ENCODE measurements at regions not wholly inside any gene's neighbourhood (a gene's known extent, or its start where the extent isn't known, plus 50 kb on each side); places are given as distances from the start of the nearest gene placed in this dataset.
"Not testable (repeated sequence)": the region's sequence is repeated elsewhere in the genome, so short reads cannot be mapped to it uniquely, and the experiment has no call there.

GRCh38 chr6:119942078-119942752 lies 592.7 kb upstream of the MAN1A1 start:
- DNase-seq: no peak

DNA sequence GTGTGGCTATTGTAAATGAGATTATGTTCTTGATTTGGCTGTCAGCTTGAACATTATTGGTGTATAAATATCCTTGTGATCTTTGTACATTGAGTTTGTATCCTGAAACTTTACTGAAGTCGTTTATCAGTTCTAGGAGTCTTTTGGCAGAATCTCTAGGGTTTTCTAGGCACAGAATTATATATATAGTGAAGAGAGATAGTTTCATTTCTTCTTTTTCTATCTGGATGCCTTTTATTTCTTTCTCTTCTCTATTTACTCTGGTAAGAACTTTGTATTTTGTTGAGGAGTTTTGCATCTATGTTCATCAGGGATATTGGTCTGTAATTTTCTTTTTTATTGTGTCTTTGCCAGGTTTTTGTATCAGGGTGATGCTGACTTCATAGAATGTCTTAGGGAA lies 589.2 kb upstream of the MAN1A1 start:
- DNase-seq: no peak

- DNase-seq: no peak
Observed at GRCh38 chr6:119934816-119935215, 585.3 kb upstream of the MAN1A1 start.

DNA sequence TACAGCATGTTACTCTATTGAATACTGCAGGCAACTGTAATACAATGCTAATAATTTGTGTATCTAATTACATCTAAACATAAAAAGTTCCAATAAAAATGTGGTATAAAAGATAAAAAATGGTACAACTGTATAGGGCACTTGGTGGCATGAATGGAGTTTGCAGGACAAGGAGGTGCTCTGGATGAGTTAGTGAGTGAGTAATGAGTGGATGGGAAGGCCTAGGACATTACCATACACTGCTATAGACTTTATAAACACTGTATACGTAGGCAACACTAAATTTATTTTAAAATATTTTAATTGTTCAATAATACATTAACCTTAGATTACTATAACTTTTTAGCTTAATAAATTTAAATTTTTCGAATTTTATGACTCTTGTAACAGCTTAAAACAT lies 579.6 kb upstream of the MAN1A1 start:
- DNase-seq: no peak

GRCh38 chr6:119924888-119925287 lies 575.3 kb upstream of the MAN1A1 start:
- not testable (repeated sequence) for DNase-seq

- DNase-seq: no peak
Observed at GRCh38 chr6:119922814-119923213, 573.3 kb upstream of the MAN1A1 start.

DNA sequence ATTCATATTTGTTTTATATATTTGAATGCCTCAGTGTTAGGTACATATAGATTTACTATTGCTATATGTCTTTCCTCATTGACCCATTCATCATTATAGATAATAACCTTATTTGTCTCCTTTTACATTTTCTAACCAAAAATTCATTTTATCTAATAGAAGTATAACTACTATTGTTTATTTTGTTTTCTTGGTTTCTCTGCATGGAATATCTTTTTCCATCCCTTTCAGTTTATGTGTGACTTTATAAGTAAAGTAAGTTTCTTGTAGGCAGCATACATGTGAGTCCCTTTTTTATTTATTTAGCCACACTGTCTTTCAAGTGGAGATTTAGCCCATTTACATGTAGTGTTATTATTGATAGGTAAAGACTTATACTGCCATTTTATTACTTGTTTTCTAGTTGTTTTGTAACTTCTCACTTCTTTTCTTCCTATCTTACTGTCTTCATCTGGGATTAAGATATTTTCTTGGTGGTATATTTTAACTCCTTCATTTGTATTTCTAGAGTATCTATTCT lies 572.0 kb upstream of the MAN1A1 start:
- DNase-seq: no peak

DNA sequence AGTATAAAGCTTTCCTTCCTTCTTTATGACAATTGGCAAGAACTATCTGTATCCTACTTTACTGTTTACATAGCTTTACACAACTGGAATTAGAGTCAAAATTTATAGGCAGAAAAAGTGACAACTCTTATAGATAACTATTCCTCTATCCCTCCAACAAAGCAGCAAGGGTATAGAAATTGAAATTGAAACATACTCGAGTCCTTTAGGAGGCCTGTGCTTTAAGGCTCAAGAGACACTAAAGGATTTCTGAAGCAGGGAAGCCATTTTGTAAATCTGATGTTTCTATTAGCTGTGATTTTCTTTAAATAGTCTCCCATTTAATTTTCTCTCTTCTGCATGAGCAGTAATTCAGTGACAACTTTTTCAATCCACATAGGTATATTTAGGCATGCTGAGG lies 567.6 kb upstream of the MAN1A1 start:
- DNase-seq: no peak

- DNase-seq: no peak
Observed at GRCh38 chr6:119915971-119916370, 566.4 kb upstream of the MAN1A1 start.

- DNase-seq: no peak
Observed at GRCh38 chr6:119908157-119908556, 558.6 kb upstream of the MAN1A1 start.

- DNase-seq: no peak
Observed at GRCh38 chr6:119902681-119903080, 553.1 kb upstream of the MAN1A1 start.

- DNase-seq: no peak
Observed at GRCh38 chr6:119896806-119897205, 547.2 kb upstream of the MAN1A1 start.

GRCh38 chr6:119895626-119896025 lies 546.1 kb upstream of the MAN1A1 start:
- no peak for DNase-seq

GRCh38 chr6:119894811-119895210 lies 545.2 kb upstream of the MAN1A1 start:
- DNase-seq: no peak

DNA sequence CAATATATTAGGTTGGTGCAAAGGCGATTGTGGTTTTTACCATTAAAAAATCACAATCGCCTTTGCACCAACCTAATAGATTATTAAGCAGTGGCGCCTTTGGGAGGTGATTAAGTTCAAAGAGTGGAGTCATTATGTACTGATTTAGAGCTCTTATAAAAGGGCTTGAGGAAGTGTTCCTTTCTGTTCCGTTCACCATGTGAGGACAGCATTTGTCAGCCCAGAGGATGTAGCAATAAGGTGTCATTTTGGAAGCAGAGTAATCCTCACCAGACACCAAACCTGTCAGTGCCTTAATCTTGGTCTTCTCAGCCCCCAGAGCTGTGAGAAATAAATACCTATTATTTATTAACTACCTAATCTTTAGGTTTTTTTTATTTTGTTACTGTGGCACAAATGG lies 542.1 kb upstream of the MAN1A1 start:
- DNase-seq: no peak

- no peak for DNase-seq
Observed at GRCh38 chr6:119891206-119891605, 541.6 kb upstream of the MAN1A1 start.

DNA sequence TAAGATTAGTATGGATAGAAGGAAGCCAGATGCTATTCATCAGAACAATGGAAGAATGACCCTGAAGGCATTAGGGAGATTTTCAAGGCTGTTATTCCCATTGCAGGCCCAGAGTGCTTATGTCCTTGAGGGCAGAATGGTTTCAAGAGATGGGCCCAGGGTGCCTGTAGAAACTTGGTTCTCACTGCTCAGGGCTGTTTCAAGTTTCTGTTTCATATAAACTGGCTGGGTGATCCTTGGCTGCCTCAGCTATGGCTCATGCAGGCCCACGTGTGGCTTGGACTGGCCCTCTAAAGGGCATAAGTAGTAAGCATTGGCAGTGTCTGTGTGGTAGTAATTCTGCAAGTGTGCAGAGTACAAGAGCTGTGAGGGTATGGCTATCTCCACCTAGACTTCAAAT lies 540.9 kb upstream of the MAN1A1 start:
- DNase-seq: no peak

GRCh38 chr6:119887666-119888065 lies 538.1 kb upstream of the MAN1A1 start:
- no peak for DNase-seq

- no peak for DNase-seq
Observed at GRCh38 chr6:119881416-119881815, 531.9 kb upstream of the MAN1A1 start.

DNA sequence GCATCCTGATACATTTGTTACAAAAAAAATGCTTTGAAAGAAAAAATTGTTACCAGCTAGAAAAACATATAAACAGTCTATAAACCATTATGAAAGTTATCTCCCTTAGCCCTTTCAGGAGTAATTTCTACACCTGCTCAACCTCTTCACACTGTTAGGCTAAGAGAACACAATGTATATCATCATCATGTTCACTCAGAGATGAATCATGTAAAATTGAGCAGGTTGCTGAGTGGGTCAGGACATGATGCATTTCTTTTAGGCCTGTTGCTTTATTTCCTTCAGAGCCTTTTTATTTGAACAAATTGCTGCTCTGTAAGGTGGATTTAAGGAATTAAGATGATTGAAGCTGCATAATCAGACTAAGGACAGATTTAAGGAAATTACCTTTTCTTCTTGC lies 531.3 kb upstream of the MAN1A1 start:
- DNase-seq: no peak

DNA sequence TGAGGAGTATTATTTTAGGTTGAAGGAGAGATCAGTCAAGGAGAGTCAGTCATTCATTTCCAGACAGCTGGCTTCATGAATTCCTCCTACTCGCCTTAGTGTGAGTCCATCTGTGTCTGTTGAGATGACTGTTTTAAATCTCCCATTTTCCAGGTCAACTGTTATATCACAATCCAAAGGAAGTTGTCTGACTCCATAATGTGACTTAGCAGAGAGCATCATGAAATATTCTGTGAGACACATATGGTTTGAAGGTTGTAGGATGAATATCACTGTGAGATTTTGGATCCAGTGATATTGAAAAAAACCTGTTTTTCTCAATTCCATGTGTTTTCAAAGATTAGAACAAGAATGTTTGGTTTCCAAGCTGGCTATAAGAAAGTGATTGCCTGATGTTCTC lies 530.2 kb upstream of the MAN1A1 start:
- DNase-seq: no peak

DNA sequence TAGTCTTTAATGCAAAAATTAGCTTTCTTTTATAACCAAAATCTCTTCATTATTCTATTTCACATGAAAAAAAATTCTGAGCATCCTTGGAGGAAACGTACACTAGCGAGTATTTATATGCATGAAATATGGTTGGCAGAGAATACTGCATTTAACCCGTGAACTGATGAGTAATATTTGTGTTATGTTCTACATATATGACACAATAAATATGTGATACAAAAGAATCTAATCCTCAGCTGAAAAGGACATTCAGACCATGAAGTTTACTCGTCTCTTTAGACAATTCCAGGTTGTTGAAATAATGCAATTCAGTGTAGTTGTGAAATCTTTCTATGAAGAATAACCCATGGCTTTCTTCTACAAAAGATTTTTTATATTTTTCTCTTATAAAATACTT lies 524.8 kb upstream of the MAN1A1 start:
- no peak for DNase-seq

DNA sequence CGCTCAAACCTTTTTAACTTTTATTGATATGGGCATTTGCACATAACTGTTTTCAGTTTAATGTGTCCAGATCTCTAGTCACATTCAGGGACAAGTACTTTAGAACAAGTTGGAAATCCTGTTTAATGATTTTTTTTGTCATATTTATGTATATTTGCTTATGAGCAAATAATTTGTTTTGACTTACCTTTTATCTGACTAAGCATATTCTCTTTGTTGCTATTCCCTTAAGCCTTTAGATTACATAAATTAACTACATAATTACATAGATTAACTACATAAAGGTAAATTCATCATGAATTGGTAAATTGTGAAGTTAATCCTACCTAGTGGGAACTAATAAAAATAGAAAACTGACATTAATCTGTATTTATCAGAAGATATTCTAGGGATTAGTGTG lies 523.5 kb upstream of the MAN1A1 start:
- DNase-seq: no peak

DNA sequence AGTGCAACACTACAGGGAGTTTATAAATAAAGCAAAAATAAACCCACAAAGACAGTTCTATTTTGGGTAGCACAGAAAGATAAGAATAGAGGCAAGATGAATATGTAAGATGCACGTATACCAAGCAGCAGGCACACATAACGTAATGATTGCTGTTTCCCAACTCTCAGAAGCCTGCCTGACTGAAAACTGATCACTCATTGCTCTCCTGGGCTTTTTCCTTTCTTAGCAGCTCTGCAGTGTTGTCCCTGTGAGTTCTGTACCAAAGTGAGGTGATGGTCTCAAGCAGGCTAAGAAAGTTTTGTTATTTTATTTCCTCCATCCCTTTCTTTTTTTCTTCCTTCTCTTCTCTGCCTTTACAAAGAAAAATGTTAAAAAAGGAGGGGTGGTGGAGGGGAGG lies 522.0 kb upstream of the MAN1A1 start:
- DNase-seq: no peak

All from activated CD4-positive, alpha-beta T cell treated with anti-CD3 and anti-CD28 coated beads, Interleukin-2, amount 50 U/mL, for 1 hour (primary cell).